IMR-90 (cell line): ENCODE measurements at regions not wholly inside any gene's neighbourhood (a gene's known extent, or its start where the extent isn't known, plus 50 kb on each side); places are given as distances from the start of the nearest gene placed in this dataset.
A peak's percentile ranks its signal among the peaks of the same experiment; 100 is the strongest.

Source experiments
- ATAC-seq: fragments of 200-7000 bp; cut with Tn5 transposase; 2 replicates; pipeline ENCODE4 v1.9.1; 2020; ENCODE audit warnings: low read depth, mild to moderate bottlenecking, moderate library complexity
- BruUV-seq: library from RNA; stranded (reverse); fragments of 400-500 nt; replicated peaks from 2 replicates; lab custom pipeline; 2021; lab: Mats Ljungman, UMichigan
- CTCF ChIA-PET: fragments of 300-600 bp; formaldehyde crosslinking; extraction: SDS; loops from one replicate; lab custom pipeline; 2021; ENCODE audit warnings: antibody characterized with exemption; lab: Yijun Ruan, JAX
- POLR2A ChIA-PET: fragments of 300-600 bp; sonication (Branson Sonifier 250); formaldehyde crosslinking; loops from one replicate; lab custom pipeline; 2022; ENCODE audit warnings: antibody characterized with exemption; ENCODE audit not compliant: unreplicated experiment; lab: Charles Lee
- DNase-seq: peaks from one replicate; pipeline ENCODE4 v3.0.0; 2013
- H2AFZ ChIP-seq: replicated peaks from 2 replicates; pipeline ENCODE3; 2013; ENCODE audit warnings: low read length, mild to moderate bottlenecking; ENCODE audit not compliant: poor library complexity
- H2AK5ac ChIP-seq: 2 replicates; pipeline ENCODE4 v1.6.1; 2013; ENCODE audit warnings: low read depth, low read length, inconsistent platforms
- H2AK9ac ChIP-seq: replicated peaks from 2 replicates; pipeline ENCODE3; 2013; ENCODE audit warnings: mild to moderate bottlenecking, low read depth, low read length, moderate library complexity; ENCODE audit not compliant: poor library complexity
- H2BK120ac ChIP-seq: 2 replicates; pipeline ENCODE4 v1.6.1; 2013; ENCODE audit warnings: low read depth, low read length, inconsistent platforms
- H2BK15ac ChIP-seq: 3 replicates; pipeline ENCODE4 v1.6.1; 2013; ENCODE audit warnings: low read depth, low read length, inconsistent platforms
- H2BK20ac ChIP-seq: 2 replicates; pipeline ENCODE4 v1.6.1; 2013; ENCODE audit warnings: low read depth, mild to moderate bottlenecking, inconsistent platforms, low read length, moderate library complexity
- H2BK5ac ChIP-seq: 2 replicates; pipeline ENCODE4 v1.6.1; 2013; ENCODE audit warnings: mild to moderate bottlenecking, low read depth, low read length, inconsistent platforms; ENCODE audit not compliant: poor library complexity, severe bottlenecking
- H3K14ac ChIP-seq: replicated peaks from 2 replicates; pipeline ENCODE4 v1.6.1; 2013; ENCODE audit warnings: low read depth, low read length, inconsistent platforms
- H3K18ac ChIP-seq: 2 replicates; pipeline ENCODE4 v1.6.1; 2013; ENCODE audit warnings: low read depth, low read length, control low read depth
- H3K23ac ChIP-seq: 2 replicates; pipeline ENCODE4 v1.6.1; 2013; ENCODE audit warnings: low read depth, low read length, inconsistent platforms
- H3K27ac ChIP-seq: 2 replicates; pipeline ENCODE4 v1.5.1; 2013; ENCODE audit warnings: mild to moderate bottlenecking, control low read depth, low read length; ENCODE audit not compliant: insufficient read depth
- H3K27me3 ChIP-seq: 2 replicates; pipeline ENCODE4 v1.6.1; 2013; ENCODE audit warnings: low read length; ENCODE audit not compliant: control insufficient read depth, insufficient read depth
- H3K36me3 ChIP-seq: 2 replicates; pipeline ENCODE4 v1.6.1; 2013; ENCODE audit warnings: low read length, mixed read lengths; ENCODE audit not compliant: control insufficient read depth, insufficient read depth
- H3K4ac ChIP-seq: 2 replicates; pipeline ENCODE4 v1.6.1; 2013; ENCODE audit warnings: low read depth, low read length, inconsistent platforms
- H3K4me1 ChIP-seq: 2 replicates; pipeline ENCODE4 v1.6.1; 2013; ENCODE audit warnings: low read length, mixed read lengths; ENCODE audit not compliant: control insufficient read depth, insufficient read depth
- H3K4me2 ChIP-seq: 2 replicates; pipeline ENCODE4 v1.6.1; 2013; ENCODE audit warnings: low read depth, mild to moderate bottlenecking, control low read depth, low read length, moderate library complexity
- H3K4me3 ChIP-seq: 2 replicates; pipeline ENCODE4 v1.5.1; 2013; ENCODE audit warnings: low read depth, mild to moderate bottlenecking, control low read depth, low read length, moderate library complexity; ENCODE audit not compliant: insufficient read depth
- H3K56ac ChIP-seq: 2 replicates; pipeline ENCODE4 v1.6.1; 2013; ENCODE audit warnings: low read length, inconsistent platforms; ENCODE audit not compliant: insufficient read depth; ENCODE audit errors: extremely low read depth
- H3K79me1 ChIP-seq, 2 experiments: 2 replicates each; pipeline ENCODE4 v1.6.1; 2013; ENCODE audit warnings: low read length in 2 of 2, inconsistent platforms in 1 of 2, low read depth in 1 of 2
- H3K9ac ChIP-seq: 2 replicates; pipeline ENCODE4 v1.6.1; 2013; ENCODE audit warnings: low read depth, low read length, control low read depth
- H3K9me1 ChIP-seq: 2 replicates; pipeline ENCODE4 v1.6.1; 2013; ENCODE audit warnings: low read length, inconsistent platforms; ENCODE audit not compliant: insufficient read depth
- H3K9me3 ChIP-seq: 2 replicates; pipeline ENCODE4 v1.6.1; 2013; ENCODE audit warnings: low read length; ENCODE audit not compliant: control insufficient read depth, insufficient read depth
- H4K20me1 ChIP-seq: 2 replicates; pipeline ENCODE4 v1.6.1; 2013; ENCODE audit warnings: low read length, inconsistent platforms; ENCODE audit not compliant: insufficient read depth
- H4K5ac ChIP-seq: 2 replicates; pipeline ENCODE4 v1.6.1; 2013; ENCODE audit warnings: mild to moderate bottlenecking, low read depth, low read length, control low read depth
- H4K8ac ChIP-seq, 2 experiments: 2 replicates each; pipeline ENCODE4 v1.6.1; 2013; ENCODE audit warnings: low read depth in 2 of 2, low read length in 2 of 2, control low read depth in 1 of 2, inconsistent platforms in 1 of 2
- H4K91ac ChIP-seq: 2 replicates; pipeline ENCODE4 v1.6.1; 2013; ENCODE audit warnings: low read depth, low read length, inconsistent platforms; ENCODE audit not compliant: insufficient read depth
- CEBPB ChIP-seq: IDR thresholded peaks from 2 replicates; pipeline ENCODE4 v1.6.1; 2012; ENCODE audit warnings: low read depth, low read length, improper control_type of control experiment
- MAZ ChIP-seq: IDR thresholded peaks from 2 replicates; pipeline ENCODE4 v1.6.1; 2012; ENCODE audit warnings: low read depth, mild to moderate bottlenecking, low read length, improper control_type of control experiment, moderate library complexity, borderline replicate concordance
- RCOR1 ChIP-seq: IDR thresholded peaks from 2 replicates; pipeline ENCODE4 v1.6.1; 2012; ENCODE audit warnings: mild to moderate bottlenecking, low read length, improper control_type of control experiment; ENCODE audit not compliant: insufficient replicate concordance
- RFX5 ChIP-seq: IDR thresholded peaks from 2 replicates; pipeline ENCODE4 v1.8.0; 2012; ENCODE audit warnings: low read depth, mild to moderate bottlenecking, low read length, moderate library complexity
- WGBS, 2 experiments: methylation state at CpG; one replicate each; pipeline versions ENCODE4 v1.1.5 to v1.1.7; 2013; ENCODE audit warnings: missing lambda C conversion rate in 2 of 2; ENCODE audit not compliant: insufficient read length in 1 of 2; ENCODE audit errors: extremely low coverage in 2 of 2; 5-methylcytosine and 5-hydroxymethylcytosine counted together
- dilution Hi-C: fragments of 300-500 bp; cut with HindIII; formaldehyde crosslinking; loops from one replicate; pipeline ENCODE4 v1.14.3; 2018; ENCODE audit warnings: low sequenced_read_pairs; ENCODE audit not compliant: unreplicated experiment
- in situ Hi-C: fragments of 300-500 bp; cut with MboI; formaldehyde crosslinking; loops from 3 replicates; pipeline ENCODE4 v1.14.3; 2019; ENCODE audit warnings: low sequenced_read_pairs, inconsistent platforms, mixed read lengths
- intact Hi-C: fragments of 100-400 bp; cut with micrococcal nuclease; formaldehyde crosslinking; loops from 2 replicates; pipeline ENCODE4 v1.10.0; 2022

DNA sequence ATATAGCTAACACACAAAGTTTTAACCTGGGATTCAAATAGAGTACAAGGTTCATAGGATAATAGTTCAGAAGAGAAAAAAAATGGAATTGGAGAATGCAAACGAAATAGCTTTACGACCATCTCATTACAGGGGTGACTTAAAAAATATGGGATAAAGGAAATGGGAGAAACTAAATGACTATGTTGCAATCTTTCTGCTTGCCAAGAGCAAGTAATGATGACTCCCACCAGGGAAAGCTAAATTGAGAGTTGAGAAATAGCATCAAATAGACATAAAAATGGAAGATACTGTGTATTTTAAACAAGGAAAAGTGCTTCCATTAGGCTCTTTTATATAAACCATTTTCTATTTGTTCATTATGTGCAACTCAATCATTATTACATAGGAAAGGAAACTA lies 155.7 kb upstream of the ATXN7L3B start:
- Histone ChIP-seq H3K36me3 (no peaks in the 10 kb centered on the region), H3K18ac (no peak overlapping the region), H4K5ac (no peak overlapping the region), H3K79me1 (no peaks in the 10 kb centered on the region), H3K4me3 (no peak overlapping the region), H3K9ac (no peak overlapping the region), H3K9me3 (peaks cover 2% of the 10 kb centered on the region; the same call in 1 of the 2 replicates), H3K9me1 (no peaks in the 10 kb centered on the region), H4K91ac (no peak overlapping the region), H3K27ac (no peak overlapping the region), H3K27me3 (no peaks in the 10 kb centered on the region), H3K4me2 (no peak overlapping the region), H3K4ac (no peak overlapping the region), H2AK9ac (no peak overlapping the region), H3K14ac (no peak overlapping the region), H4K20me1 (no peaks in the 10 kb centered on the region), H3K4me1 (no peaks in the 10 kb centered on the region), H4K8ac (no peak overlapping the region), H2AK5ac (no peak overlapping the region), H3K23ac (no peak overlapping the region), H2BK120ac (no peak overlapping the region), H2BK15ac (no peak overlapping the region), H2BK5ac (no peak overlapping the region), H2BK20ac (no peak overlapping the region), H2AFZ (no peak overlapping the region), H3K56ac (no peak overlapping the region)
- no TSS peak for BruUV-seq
- intact Hi-C loops (no loop called here), in situ Hi-C loops (no loop called here), dilution Hi-C loops (no loop called here)
- CTCF ChIA-PET: no interaction called here
- TF ChIP-seq CEBPB: peak; percentile 34
- TF ChIP-seq MAZ: no peak
- TF ChIP-seq RFX5: no peak
- no peak for TF ChIP-seq RCOR1
- no peak for ATAC-seq
- POLR2A ChIA-PET: no interaction called here
- DNase-seq: no peak
- WGBS, 2 experiments: no CpG with 5 or more reads among the region's 2 CpGs
